GM12878 (cell line): ENCODE measurements at regions not wholly inside any gene's neighbourhood (a gene's known extent, or its start where the extent isn't known, plus 50 kb on each side); places are given as distances from the start of the nearest gene placed in this dataset.

Source experiments
- ATAC-seq: fragments of 200-7000 bp; cut with Tn5 transposase; 3 replicates; pipeline ENCODE4 v1.9.1; 2020; ENCODE audit warnings: mild to moderate bottlenecking, moderate library complexity
- BruUV-seq: library from RNA; stranded (reverse); fragments of 400-500 nt; replicated peaks from 2 replicates; lab custom pipeline; 2021; lab: Mats Ljungman, UMichigan
- CTCF ChIA-PET: fragments of 300-600 bp; sonication (Branson Sonifier 250); formaldehyde crosslinking; extraction: SDS; loops from one replicate; lab custom pipeline; 2021; ENCODE audit warnings: inconsistent platforms; lab: Yijun Ruan, JAX
- POLR2A ChIA-PET: fragments of 350-600 bp; formaldehyde crosslinking; extraction: SDS; loops from one replicate; lab custom pipeline; 2021; ENCODE audit warnings: inconsistent platforms; lab: Charles Lee
- RAD21 ChIA-PET: fragments of 300-600 bp; sonication (Branson Sonifier 250); formaldehyde crosslinking; loops from one replicate; lab custom pipeline; 2023; ENCODE audit warnings: antibody characterized with exemption; ENCODE audit not compliant: unreplicated experiment; lab: Charles Lee
- SMC1A ChIA-PET: fragments of 300-600 bp; sonication (Branson Sonifier 250); formaldehyde crosslinking; loops from one replicate; lab custom pipeline; 2023; ENCODE audit not compliant: unreplicated experiment, uncharacterized antibody; lab: Charles Lee
- DNase-seq: peaks from one replicate; pipeline ENCODE4 v3.0.0-alpha.2; 2011; ENCODE audit warnings: low read depth, low spot score
- FAIRE-seq: peaks from 3 replicates; lab custom pipeline; 2011; peaks lifted over from hg19 to GRCh38; lab: Jason Lieb, UNC
- H2AFZ ChIP-seq: 2 replicates; pipeline ENCODE4 v1.6.0; 2011; ENCODE audit warnings: low read depth, low read length, control low read depth; ENCODE audit not compliant: control insufficient read depth
- H3K27ac ChIP-seq: 2 replicates; pipeline ENCODE4 v1.5.1; 2011; ENCODE audit warnings: control low read depth; ENCODE audit not compliant: control insufficient read depth, insufficient read depth
- H3K27me3 ChIP-seq, 2 experiments: replicated peaks in 1 of 2; 2 replicates each; pipeline versions ENCODE4 v1.6.0 to v1.6.1; 2011; ENCODE audit warnings: low read length in 1 of 2; ENCODE audit not compliant: control insufficient read depth in 2 of 2, insufficient read depth in 2 of 2
- H3K36me3 ChIP-seq, 2 experiments: 2 replicates each; pipeline ENCODE4 v1.5.1; 2011; ENCODE audit warnings: low read length in 1 of 2; ENCODE audit not compliant: control insufficient read depth in 2 of 2, insufficient read depth in 2 of 2
- H3K4me1 ChIP-seq: 2 replicates; pipeline ENCODE4 v1.6.1; 2011; ENCODE audit warnings: mild to moderate bottlenecking, low read length, moderate library complexity, mixed read lengths; ENCODE audit not compliant: control insufficient read depth, insufficient read depth
- H3K4me2 ChIP-seq: 2 replicates; pipeline ENCODE4 v1.6.0; 2011; ENCODE audit warnings: control low read depth; ENCODE audit not compliant: control insufficient read depth, insufficient read depth
- H3K4me3 ChIP-seq: fragments of 200-600 bp; sonication (generic); 2 replicates; pipeline ENCODE4 v1.5.1; 2016
- H3K79me2 ChIP-seq: 2 replicates; pipeline ENCODE4 v1.6.0; 2011; ENCODE audit warnings: low read length; ENCODE audit not compliant: control insufficient read depth, insufficient read depth
- H3K9ac ChIP-seq: 2 replicates; pipeline ENCODE4 v1.8.0; 2011; ENCODE audit warnings: low read length, control low read depth, mixed read lengths; ENCODE audit not compliant: control insufficient read depth, insufficient read depth
- H3K9me3 ChIP-seq: replicated peaks from 3 replicates; pipeline ENCODE4 v1.5.1; 2011; ENCODE audit warnings: mild to moderate bottlenecking, low read length; ENCODE audit not compliant: control insufficient read depth, insufficient read depth
- H4K20me1 ChIP-seq: 2 replicates; pipeline ENCODE4 v1.6.0; 2011; ENCODE audit not compliant: control insufficient read depth, insufficient read depth
- CBFB ChIP-seq: IDR thresholded peaks from 2 replicates; pipeline ENCODE4 v1.6.1; 2016; ENCODE audit warnings: antibody characterized with exemption, low read depth
- IKZF1 ChIP-seq: fragments of 450-650 bp; conservative IDR thresholded peaks from 2 replicates; pipeline ENCODE4 v1.6.1; 2017; ENCODE audit warnings: antibody characterized with exemption, mild to moderate bottlenecking
- JUND ChIP-seq: IDR thresholded peaks from 2 replicates; pipeline ENCODE4 v1.6.1; 2012; ENCODE audit warnings: low read depth, mild to moderate bottlenecking, low read length, improper control_type of control experiment, moderate library complexity
- NFYA ChIP-seq: IDR thresholded peaks from 2 replicates; pipeline ENCODE4 v1.6.1; 2011; ENCODE audit warnings: low read depth, mild to moderate bottlenecking, low read length, improper control_type of control experiment, borderline replicate concordance
- RAD51 ChIP-seq: fragments of 450-650 bp; IDR thresholded peaks from 2 replicates; pipeline ENCODE4 v1.6.1; 2016; ENCODE audit warnings: moderate library complexity, mild to moderate bottlenecking, inconsistent platforms
- TCF7 ChIP-seq: IDR thresholded peaks from 2 replicates; pipeline ENCODE4 v1.6.1; 2014; ENCODE audit warnings: antibody characterized with exemption, borderline replicate concordance
- WGBS: methylation state at CpG from one replicate; pipeline ENCODE4 v1.1.6; 2016; ENCODE audit warnings: low lambda C conversion rate; ENCODE audit not compliant: insufficient replicate concordance, insufficient coverage; ENCODE audit errors: missing lambda C conversion rate; 5-methylcytosine and 5-hydroxymethylcytosine counted together
- in situ Hi-C: fragments of 300-500 bp; cut with MboI; formaldehyde crosslinking; loops from 9 replicates; pipeline ENCODE4 v1.14.3; 2018; ENCODE audit warnings: mixed read lengths
- intact Hi-C: fragments of 100-400 bp; cut with micrococcal nuclease; formaldehyde crosslinking; loops from one replicate; pipeline ENCODE4 v1.14.2; 2022; ENCODE audit not compliant: unreplicated experiment
- TF ChIP-seq, protein P1 (sequence below): fragments of 450-650 bp; IDR thresholded peaks from 2 replicates; pipeline ENCODE4 v1.6.1; 2018; ENCODE audit warnings: borderline replicate concordance, mild to moderate bottlenecking; ENCODE audit not compliant: partially characterized antibody
- TF ChIP-seq, protein P2 (sequence below): fragments of 150-350 bp; IDR thresholded peaks from 2 replicates; pipeline ENCODE4 v1.6.1; 2016; ENCODE audit warnings: low read depth, low read length

DNA sequence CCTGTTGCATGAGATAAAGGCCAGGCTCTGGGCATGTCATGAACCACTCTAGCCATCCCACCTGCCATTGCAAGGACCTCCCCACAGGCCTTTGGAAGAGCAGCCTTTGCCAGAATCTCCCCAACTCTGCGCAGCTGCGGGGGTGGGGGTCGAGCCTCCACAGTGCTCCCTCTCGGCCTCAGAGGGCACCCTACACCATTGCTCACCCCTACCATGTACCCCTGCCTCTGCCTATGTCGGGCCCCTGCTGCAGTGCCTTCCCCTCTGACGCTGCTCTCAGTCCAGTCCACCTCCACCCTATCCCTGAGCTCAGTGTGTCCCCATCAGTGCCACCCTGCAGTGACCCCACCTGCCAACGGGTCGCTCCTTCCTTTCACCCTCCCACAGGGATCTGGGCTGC is 679.7 kb upstream of the RAB6C start:
- no peak overlapping the region for H2AFZ ChIP-seq
- no peak overlapping the region for H3K4me2 ChIP-seq
- 0 out of 4 replicates have a peak, but pooled peaks cover 0 to 2% of the 10 kb centered on the region in 2 experiments for H3K27me3 ChIP-seq
- ATAC-seq (no peak), DNase-seq (no peak), FAIRE-seq (no peak)
- no peaks in the 10 kb centered on the region; the same call in 2 of the 3 replicates for H3K9me3 ChIP-seq
- in situ Hi-C loops (no loop called here), intact Hi-C loops (no loop called here)
- WGBS, result 11% methylated on average over 8 of the region's 8 CpGs
- no peak overlapping the region for H3K9ac ChIP-seq
- RAD21 ChIA-PET, result no interaction called here
- BruUV-seq, result no TSS peak
- SMC1A ChIA-PET, result no interaction called here
- CTCF ChIA-PET, result no interaction called here
- POLR2A ChIA-PET, result no interaction called here
- H3K79me2 ChIP-seq, result no peaks in the 10 kb centered on the region
- H3K36me3 ChIP-seq, result no peaks in the 10 kb centered on the region
- no peak overlapping the region for H3K4me3 ChIP-seq
- no peak overlapping the region for H3K27ac ChIP-seq
- no peaks in the 10 kb centered on the region for H3K4me1 ChIP-seq
- no peak for TF ChIP-seq JUND
- TF ChIP-seq TCF7, result no peak
- TF ChIP-seq NFYA, result no peak
- no peak for TF ChIP-seq RAD51
- no peak for TF ChIP-seq IKZF1
- TF ChIP-seq, protein P1, sequence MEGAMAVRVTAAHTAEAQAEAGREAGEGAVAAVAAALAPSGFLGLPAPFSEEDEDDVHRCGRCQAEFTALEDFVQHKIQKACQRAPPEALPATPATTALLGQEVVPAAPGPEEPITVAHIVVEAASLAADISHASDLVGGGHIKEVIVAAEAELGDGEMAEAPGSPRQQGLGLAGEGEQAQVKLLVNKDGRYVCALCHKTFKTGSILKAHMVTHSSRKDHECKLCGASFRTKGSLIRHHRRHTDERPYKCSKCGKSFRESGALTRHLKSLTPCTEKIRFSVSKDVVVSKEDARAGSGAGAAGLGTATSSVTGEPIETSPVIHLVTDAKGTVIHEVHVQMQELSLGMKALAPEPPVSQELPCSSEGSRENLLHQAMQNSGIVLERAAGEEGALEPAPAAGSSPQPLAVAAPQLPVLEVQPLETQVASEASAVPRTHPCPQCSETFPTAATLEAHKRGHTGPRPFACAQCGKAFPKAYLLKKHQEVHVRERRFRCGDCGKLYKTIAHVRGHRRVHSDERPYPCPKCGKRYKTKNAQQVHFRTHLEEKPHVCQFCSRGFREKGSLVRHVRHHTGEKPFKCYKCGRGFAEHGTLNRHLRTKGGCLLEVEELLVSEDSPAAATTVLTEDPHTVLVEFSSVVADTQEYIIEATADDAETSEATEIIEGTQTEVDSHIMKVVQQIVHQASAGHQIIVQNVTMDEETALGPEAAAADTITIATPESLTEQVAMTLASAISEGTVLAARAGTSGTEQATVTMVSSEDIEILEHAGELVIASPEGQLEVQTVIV, result no peak
- TF ChIP-seq CBFB, result no peak
- TF ChIP-seq, protein P2, sequence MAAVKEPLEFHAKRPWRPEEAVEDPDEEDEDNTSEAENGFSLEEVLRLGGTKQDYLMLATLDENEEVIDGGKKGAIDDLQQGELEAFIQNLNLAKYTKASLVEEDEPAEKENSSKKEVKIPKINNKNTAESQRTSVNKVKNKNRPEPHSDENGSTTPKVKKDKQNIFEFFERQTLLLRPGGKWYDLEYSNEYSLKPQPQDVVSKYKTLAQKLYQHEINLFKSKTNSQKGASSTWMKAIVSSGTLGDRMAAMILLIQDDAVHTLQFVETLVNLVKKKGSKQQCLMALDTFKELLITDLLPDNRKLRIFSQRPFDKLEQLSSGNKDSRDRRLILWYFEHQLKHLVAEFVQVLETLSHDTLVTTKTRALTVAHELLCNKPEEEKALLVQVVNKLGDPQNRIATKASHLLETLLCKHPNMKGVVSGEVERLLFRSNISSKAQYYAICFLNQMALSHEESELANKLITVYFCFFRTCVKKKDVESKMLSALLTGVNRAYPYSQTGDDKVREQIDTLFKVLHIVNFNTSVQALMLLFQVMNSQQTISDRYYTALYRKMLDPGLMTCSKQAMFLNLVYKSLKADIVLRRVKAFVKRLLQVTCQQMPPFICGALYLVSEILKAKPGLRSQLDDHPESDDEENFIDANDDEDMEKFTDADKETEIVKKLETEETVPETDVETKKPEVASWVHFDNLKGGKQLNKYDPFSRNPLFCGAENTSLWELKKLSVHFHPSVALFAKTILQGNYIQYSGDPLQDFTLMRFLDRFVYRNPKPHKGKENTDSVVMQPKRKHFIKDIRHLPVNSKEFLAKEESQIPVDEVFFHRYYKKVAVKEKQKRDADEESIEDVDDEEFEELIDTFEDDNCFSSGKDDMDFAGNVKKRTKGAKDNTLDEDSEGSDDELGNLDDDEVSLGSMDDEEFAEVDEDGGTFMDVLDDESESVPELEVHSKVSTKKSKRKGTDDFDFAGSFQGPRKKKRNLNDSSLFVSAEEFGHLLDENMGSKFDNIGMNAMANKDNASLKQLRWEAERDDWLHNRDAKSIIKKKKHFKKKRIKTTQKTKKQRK, result no peak
- H4K20me1 ChIP-seq, result no peaks in the 10 kb centered on the region
